VCaP (cell line): ENCODE measurements at regions not wholly inside any gene's neighbourhood (a gene's known extent, or its start where the extent isn't known, plus 50 kb on each side); places are given as distances from the start of the nearest gene placed in this dataset.

Experiments
- H3K27ac ChIP-seq: fragments of 450-650 bp; 2 replicates; pipeline ENCODE4 v1.5.1; 2017
- TF ChIP-seq, protein P1 (sequence below): fragments of 450-650 bp; conservative IDR thresholded peaks from 2 replicates; pipeline ENCODE4 v1.5.1; 2017; ENCODE audit warnings: mild to moderate bottlenecking, moderate library complexity

DNA sequence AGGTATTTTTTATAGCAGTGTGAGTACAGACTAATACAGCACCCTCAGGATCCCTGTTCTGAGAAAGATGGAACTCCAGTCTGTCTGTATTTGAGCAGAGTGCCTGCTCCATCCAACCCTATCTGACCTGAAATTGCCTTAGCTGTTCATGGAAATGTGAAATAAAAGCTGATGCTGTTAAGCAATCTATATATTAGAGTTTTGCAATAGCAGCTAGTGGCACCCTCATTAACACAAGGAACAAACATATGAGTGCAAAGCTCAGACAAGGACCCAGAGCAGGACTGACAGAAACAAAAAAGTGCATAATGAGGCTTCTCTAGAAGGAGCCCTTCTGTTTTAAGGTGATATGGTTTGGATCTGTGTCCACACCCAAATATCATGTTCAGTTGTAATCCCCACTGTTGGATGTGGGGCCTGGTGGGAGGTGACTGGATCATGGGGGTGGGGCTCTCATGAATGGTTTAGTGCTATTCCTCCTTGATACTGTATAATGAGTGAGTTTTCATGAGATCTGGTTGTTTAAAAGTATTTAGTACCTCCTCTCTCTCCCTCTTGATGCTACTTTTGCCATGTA is 272.9 kb upstream of the KLF3 start:
- TF ChIP-seq, protein P1, sequence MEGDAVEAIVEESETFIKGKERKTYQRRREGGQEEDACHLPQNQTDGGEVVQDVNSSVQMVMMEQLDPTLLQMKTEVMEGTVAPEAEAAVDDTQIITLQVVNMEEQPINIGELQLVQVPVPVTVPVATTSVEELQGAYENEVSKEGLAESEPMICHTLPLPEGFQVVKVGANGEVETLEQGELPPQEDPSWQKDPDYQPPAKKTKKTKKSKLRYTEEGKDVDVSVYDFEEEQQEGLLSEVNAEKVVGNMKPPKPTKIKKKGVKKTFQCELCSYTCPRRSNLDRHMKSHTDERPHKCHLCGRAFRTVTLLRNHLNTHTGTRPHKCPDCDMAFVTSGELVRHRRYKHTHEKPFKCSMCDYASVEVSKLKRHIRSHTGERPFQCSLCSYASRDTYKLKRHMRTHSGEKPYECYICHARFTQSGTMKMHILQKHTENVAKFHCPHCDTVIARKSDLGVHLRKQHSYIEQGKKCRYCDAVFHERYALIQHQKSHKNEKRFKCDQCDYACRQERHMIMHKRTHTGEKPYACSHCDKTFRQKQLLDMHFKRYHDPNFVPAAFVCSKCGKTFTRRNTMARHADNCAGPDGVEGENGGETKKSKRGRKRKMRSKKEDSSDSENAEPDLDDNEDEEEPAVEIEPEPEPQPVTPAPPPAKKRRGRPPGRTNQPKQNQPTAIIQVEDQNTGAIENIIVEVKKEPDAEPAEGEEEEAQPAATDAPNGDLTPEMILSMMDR = no peak
- H3K27ac ChIP-seq = no peak overlapping the region

DNA sequence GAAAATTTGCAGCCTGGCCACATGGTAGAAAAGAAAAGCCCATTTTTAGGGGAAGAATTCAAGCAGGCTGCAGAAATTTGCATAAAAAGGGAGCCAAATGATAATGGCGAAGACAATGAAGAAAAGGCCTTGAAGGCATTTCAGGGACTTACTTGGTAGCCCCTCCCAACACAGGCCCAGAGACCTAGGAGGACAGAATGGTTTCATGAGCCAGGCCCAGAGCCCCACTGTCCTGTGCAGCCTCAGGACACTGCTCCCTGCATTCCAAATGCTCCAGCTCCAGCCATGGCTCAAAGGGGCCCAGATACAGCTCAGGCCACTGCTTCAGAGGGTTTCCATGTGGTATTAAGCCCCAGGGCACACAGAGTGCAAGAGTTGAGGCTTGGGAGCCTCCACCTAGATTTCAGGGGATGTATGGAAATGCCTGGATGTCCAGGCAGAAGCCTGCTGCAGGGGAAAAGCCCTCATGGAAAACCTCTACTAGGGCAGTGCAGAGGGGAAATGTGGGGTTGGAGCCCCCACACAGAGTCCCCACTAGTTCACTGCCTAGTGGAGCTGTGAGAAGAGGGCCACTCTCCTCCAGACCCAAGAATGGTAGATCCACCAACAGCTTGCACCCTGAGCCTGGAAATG is 271.7 kb upstream of the KLF3 start:
- no peak overlapping the region for H3K27ac ChIP-seq
- TF ChIP-seq, protein P1 = no peak

DNA sequence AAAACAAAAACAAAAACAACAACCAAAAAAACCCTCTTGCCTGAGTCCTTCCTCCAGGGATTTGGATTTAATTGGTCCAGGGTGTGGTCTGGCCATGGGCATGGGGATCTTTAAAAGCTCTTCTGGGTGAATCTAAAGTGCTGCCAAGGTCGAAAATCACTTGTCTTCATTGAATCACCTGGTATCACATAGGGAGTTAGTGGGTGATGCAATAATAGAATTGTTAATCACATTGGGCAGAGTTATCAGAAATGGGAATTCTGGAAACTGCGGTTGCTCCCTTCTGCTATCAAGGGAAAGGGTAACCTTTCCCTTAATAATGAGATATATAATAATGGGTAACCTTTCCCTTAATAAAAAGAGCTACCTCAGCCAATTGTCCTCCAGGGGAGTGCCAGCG is 267.9 kb upstream of the KLF3 start:
- no peak overlapping the region for H3K27ac ChIP-seq
- TF ChIP-seq, protein P1 = no peak

DNA sequence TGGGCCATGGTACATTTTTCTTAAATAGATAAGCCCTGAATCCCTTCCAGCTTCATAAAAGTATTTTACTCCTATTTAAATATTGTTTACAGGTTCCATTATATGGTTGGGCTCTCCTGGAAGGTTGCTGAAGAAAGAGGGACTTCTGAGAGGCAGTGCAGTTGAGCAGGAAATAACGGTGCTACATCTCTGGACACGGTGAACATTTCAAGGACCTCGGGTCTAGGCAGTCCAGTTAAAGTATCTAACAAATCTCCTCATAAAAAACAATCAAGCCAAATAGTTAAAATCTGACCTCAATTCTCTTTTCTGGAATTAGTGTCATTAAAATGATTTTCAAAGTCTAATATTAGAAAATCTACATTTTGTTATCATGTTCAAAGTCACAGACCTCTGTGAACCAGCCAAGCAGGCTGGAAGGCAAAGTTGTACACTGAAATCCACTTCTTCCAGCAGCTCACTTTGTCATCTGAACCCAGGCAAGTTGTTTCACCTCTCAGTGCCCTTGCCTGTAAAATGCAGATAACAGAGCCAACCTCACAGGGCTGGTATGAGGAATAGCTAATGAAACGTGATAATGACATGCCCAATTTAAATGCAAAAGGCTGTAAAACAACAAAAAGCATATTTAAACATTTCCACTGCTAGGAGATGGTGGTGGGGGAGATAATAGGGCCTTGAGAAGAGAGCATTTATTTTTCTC is 267.0 kb upstream of the KLF3 start:
- no peak overlapping the region for H3K27ac ChIP-seq
- TF ChIP-seq, protein P1 = no peak

DNA sequence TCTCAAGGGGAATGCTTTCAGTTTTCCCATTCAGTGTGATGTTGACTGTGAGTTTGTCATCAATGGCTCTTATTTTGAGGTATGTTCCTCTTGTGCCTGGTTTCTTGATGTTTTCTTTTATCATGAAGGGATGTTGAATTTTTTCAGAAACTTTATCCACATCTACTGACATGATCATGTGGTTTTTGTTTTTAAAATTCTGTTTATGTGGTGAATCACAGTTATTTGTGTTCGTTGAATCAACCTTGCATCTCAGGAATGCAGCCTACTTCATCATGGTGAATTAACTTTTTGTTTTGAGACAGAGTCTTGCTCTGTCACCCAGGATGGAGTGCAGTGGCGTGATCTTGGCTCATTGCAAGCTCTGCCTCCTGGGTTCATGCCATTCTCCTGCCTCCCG is 263.1 kb upstream of the KLF3 start:
- TF ChIP-seq, protein P1 = no peak
- H3K27ac ChIP-seq = no peak overlapping the region

DNA sequence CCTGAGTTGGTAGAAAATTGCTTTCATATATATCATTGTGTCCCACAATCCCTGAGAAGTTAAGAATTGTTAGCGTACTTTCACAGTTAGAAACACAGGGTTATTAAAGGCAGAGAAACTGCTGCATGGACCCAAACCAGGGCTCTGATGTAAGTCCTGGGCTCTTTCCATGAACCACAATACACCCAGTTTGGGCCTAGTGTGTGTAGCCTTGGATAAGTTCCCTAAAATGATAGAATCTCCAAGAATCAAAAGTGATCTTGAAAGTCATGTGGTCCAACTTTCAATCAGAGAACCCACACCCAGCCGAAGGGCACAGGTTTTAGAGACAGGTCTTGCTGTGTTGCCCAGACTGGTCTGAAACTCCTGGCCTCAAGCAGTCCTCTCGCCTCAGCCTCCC is 257.8 kb upstream of the KLF3 start:
- TF ChIP-seq, protein P1 = no peak
- no peak overlapping the region for H3K27ac ChIP-seq

DNA sequence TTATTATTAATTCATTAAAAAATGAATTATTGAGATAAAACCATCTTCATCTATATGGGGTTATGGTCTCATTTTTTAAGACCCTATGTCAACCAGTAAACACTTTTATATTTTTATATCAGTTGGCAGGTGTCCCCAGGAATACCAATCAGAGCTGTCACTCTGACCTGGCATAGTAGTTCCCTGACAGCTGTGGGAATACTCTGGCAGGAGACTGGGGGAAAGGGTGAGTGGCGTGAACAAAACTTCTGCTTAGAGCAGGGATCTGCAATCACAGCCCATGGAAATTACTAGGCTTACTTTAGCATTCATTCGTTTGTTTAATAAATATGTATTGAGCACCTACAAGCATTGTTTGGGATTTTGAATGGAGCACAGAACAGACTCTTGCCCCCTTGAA is 254.1 kb upstream of the KLF3 start:
- TF ChIP-seq, protein P1 = no peak
- no peak overlapping the region for H3K27ac ChIP-seq
